ENCODE measurements at regions not wholly inside any gene's neighbourhood (a gene's known extent, or its start where the extent isn't known, plus 50 kb on each side); places are given as distances from the start of the nearest gene placed in this dataset.

GRCh38 chr12:89227774-89228173, 124.5 kb downstream of the DUSP6 start:
- TF ChIP-seq, protein P1, sequence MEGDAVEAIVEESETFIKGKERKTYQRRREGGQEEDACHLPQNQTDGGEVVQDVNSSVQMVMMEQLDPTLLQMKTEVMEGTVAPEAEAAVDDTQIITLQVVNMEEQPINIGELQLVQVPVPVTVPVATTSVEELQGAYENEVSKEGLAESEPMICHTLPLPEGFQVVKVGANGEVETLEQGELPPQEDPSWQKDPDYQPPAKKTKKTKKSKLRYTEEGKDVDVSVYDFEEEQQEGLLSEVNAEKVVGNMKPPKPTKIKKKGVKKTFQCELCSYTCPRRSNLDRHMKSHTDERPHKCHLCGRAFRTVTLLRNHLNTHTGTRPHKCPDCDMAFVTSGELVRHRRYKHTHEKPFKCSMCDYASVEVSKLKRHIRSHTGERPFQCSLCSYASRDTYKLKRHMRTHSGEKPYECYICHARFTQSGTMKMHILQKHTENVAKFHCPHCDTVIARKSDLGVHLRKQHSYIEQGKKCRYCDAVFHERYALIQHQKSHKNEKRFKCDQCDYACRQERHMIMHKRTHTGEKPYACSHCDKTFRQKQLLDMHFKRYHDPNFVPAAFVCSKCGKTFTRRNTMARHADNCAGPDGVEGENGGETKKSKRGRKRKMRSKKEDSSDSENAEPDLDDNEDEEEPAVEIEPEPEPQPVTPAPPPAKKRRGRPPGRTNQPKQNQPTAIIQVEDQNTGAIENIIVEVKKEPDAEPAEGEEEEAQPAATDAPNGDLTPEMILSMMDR (IDR thresholded peaks at IDR 0.05): no peak
- TF ChIP-seq POLR2A (IDR thresholded peaks at IDR 0.05): no peak

Data from lower leg skin (tissue), 3 donors.